ENCODE measurements at regions not wholly inside any gene's neighbourhood (a gene's known extent, or its start where the extent isn't known, plus 50 kb on each side); places are given as distances from the start of the nearest gene placed in this dataset.

DNA sequence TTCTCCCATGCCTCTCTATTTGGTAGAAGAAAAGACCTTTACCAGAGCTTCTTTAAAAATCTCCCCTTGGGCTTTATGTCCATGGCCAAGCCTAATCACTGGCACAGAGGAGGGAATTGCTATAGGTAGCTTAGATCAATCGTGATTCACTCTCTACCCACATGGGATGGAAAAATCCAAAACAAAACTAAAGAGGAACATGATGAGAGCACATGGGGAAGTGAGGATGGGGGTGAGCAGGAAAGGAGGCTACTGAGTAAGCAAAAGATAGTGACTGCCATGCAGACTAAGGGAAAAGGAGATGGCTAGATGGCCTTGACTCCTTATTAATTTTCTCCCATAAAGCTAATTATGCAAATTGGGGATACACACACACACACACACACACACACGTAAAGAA, 201.2 kb downstream of the HS3ST3A1 start:
- ChIA-PET CTCF (interaction anchor here (0.6 to 0.9 kb wide), 2 partner anchors 8 to 62 kb away, joined by 3 read pairs; no protein-coding TSS in a partner anchor), POLR2A (no interaction called here)
- no peak overlapping the region for H3K4me3 Mint-ChIP-seq (ENCODE audit: unreplicated experiment)

DNA sequence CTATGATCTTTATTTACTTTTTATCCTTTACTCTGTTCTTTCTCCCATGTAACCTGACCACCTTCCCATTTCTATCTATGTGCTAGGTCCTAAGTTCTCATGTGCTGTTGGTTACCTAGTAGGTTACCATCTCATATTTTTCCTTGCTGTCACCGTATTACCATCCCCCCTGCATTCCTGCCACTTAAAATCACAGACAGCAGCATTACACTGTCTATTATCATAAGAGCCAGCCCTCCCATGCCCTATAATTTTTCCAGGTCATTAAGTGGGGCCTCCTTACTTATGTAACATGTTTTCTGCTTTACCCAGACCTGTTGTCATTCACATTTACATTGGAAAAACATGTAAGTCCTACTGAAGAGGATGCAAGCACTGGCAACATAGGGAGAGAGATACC, 202.9 kb downstream of the HS3ST3A1 start:
- H3K27me3 Mint-ChIP-seq (ENCODE audit: insufficient read depth, unreplicated experiment), result no peaks in the 10 kb centered on the region
- H3K27ac Mint-ChIP-seq (ENCODE audit: low read depth, unreplicated experiment), result no peak overlapping the region
- H3K4me1 Mint-ChIP-seq (ENCODE audit: insufficient read depth, unreplicated experiment), result peaks cover 26% of the 10 kb centered on the region
- no peak overlapping the region for H3K4me3 Mint-ChIP-seq (ENCODE audit: unreplicated experiment)
- no peaks in the 10 kb centered on the region for H3K9me3 Mint-ChIP-seq (ENCODE audit: unreplicated experiment)
- POLR2A ChIA-PET, result no interaction called here
- H3K36me3 Mint-ChIP-seq (ENCODE audit: insufficient read depth, unreplicated experiment), result peaks cover 16% of the 10 kb centered on the region
- TF ChIP-seq, protein P1, sequence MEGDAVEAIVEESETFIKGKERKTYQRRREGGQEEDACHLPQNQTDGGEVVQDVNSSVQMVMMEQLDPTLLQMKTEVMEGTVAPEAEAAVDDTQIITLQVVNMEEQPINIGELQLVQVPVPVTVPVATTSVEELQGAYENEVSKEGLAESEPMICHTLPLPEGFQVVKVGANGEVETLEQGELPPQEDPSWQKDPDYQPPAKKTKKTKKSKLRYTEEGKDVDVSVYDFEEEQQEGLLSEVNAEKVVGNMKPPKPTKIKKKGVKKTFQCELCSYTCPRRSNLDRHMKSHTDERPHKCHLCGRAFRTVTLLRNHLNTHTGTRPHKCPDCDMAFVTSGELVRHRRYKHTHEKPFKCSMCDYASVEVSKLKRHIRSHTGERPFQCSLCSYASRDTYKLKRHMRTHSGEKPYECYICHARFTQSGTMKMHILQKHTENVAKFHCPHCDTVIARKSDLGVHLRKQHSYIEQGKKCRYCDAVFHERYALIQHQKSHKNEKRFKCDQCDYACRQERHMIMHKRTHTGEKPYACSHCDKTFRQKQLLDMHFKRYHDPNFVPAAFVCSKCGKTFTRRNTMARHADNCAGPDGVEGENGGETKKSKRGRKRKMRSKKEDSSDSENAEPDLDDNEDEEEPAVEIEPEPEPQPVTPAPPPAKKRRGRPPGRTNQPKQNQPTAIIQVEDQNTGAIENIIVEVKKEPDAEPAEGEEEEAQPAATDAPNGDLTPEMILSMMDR (IDR thresholded peaks at IDR 0.05; ENCODE audit: unreplicated experiment), result no peak
- CTCF ChIA-PET, result interaction anchor here (1.0 kb wide), 1 partner anchor 19 kb away, joined by 3 read pairs; no protein-coding TSS in a partner anchor
- DNase-seq (ENCODE audit: unreplicated experiment), result no peak
- no TSS peak for BruUV-seq (replicated peaks)
- intact Hi-C loops (cut with micrococcal nuclease), result loop anchor here (10.0 kb wide), 1 partner anchor 146 kb away; no protein-coding TSS in a partner anchor

More for the DNA sequence above, 201.2 kb downstream of the HS3ST3A1 start:
- DNase-seq (ENCODE audit: unreplicated experiment), result no peak
- H3K27me3 Mint-ChIP-seq (ENCODE audit: insufficient read depth, unreplicated experiment), result no peaks in the 10 kb centered on the region
- BruUV-seq (replicated peaks), result no TSS peak
- TF ChIP-seq, protein P1 (IDR thresholded peaks at IDR 0.05; ENCODE audit: unreplicated experiment), result no peak
- peaks cover 11% of the 10 kb centered on the region for H3K4me1 Mint-ChIP-seq (ENCODE audit: insufficient read depth, unreplicated experiment)
- H3K9me3 Mint-ChIP-seq (ENCODE audit: unreplicated experiment), result no peaks in the 10 kb centered on the region
- peaks cover 15% of the 10 kb centered on the region for H3K36me3 Mint-ChIP-seq (ENCODE audit: insufficient read depth, unreplicated experiment)
- intact Hi-C loops (cut with micrococcal nuclease), result no loop called here
- H3K27ac Mint-ChIP-seq (ENCODE audit: low read depth, unreplicated experiment), result no peak overlapping the region

DNA sequence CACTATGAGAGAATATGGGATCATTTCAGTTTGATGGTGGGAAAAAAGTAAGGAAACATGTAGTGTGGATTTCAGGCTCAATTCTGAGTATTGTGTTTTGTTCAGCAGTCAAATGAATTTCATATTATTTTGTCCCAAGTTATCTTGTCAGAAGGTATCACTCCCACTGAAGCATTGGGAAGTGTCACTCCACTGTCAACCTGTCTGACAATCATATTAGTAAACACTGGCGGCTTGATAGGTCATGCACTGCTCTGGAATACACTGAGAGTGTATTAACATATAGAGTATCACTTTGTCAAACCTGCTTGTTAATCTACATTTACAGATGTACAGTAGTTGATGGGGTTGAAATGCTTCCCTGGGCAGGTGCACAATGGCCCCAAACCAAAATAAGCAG, 203.6 kb downstream of the HS3ST3A1 start:
- Mint-ChIP-seq H3K36me3 (ENCODE audit: insufficient read depth, unreplicated experiment) (peaks cover 16% of the 10 kb centered on the region), H3K4me1 (ENCODE audit: insufficient read depth, unreplicated experiment) (peaks cover 27% of the 10 kb centered on the region), H3K4me3 (ENCODE audit: unreplicated experiment) (no peak overlapping the region), H3K9me3 (ENCODE audit: unreplicated experiment) (no peaks in the 10 kb centered on the region), H3K27me3 (ENCODE audit: insufficient read depth, unreplicated experiment) (no peaks in the 10 kb centered on the region), H3K27ac (ENCODE audit: low read depth, unreplicated experiment) (no peak overlapping the region)
- CTCF ChIA-PET, result no interaction called here
- POLR2A ChIA-PET, result interaction anchor here (0.7 to 1.1 kb wide), 3 partner anchors 11 to 38 kb away, joined by 3 to 6 read pairs (median 3); no protein-coding TSS in a partner anchor
- BruUV-seq (replicated peaks), result no TSS peak
- DNase-seq (ENCODE audit: unreplicated experiment), result no peak
- intact Hi-C loops (cut with micrococcal nuclease), result loop anchor here (10.0 kb wide), 1 partner anchor 147 kb away; no protein-coding TSS in a partner anchor
- TF ChIP-seq, protein P1 (IDR thresholded peaks at IDR 0.05; ENCODE audit: unreplicated experiment), result no peak

DNA sequence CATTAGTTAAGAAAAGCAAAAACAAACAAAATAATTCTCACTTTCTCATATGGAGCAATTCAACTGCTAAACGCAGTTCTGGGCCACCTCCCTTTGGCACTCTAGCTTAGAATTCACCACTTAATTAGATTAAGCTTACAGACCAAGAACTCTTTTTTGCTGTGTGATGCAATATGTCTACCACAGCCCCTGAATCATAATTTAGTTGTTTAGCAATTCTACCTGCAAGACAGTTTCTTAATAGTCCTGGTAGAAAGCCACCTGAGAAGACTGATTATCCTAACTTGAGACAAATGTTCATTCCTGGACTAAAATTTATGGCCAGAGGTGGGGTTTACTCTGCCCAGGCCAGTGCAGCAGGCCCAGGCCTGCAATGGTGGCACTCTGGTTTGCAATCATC, 205.9 kb downstream of the HS3ST3A1 start:
- POLR2A ChIA-PET, result interaction anchor here (0.6 to 3.5 kb wide), 23 partner anchors 10 to 905 kb away, joined by 3 to 34 read pairs (median 4); partner anchors contain the start of genes ELAC2 and HS3ST3B1
- intact Hi-C loops (cut with micrococcal nuclease), result loop anchor here (2.0 to 10.0 kb wide), 2 partner anchors 49 to 149 kb away; no protein-coding TSS in a partner anchor
- peak; percentile 88 for DNase-seq (ENCODE audit: unreplicated experiment)
- Mint-ChIP-seq H3K4me1 (ENCODE audit: insufficient read depth, unreplicated experiment) (peaks cover 27% of the 10 kb centered on the region), H3K27me3 (ENCODE audit: insufficient read depth, unreplicated experiment) (no peaks in the 10 kb centered on the region), H3K9me3 (ENCODE audit: unreplicated experiment) (no peaks in the 10 kb centered on the region), H3K27ac (ENCODE audit: low read depth, unreplicated experiment) (peak overlapping the region; percentile 65), H3K36me3 (ENCODE audit: insufficient read depth, unreplicated experiment) (peaks cover 22% of the 10 kb centered on the region), H3K4me3 (ENCODE audit: unreplicated experiment) (peak overlapping the region; percentile 40)
- no TSS peak for BruUV-seq (replicated peaks)
- CTCF ChIA-PET, result interaction anchor here (0.6 to 1.6 kb wide), 4 partner anchors 20 to 1412 kb away, joined by 3 to 4 read pairs (median 4); no protein-coding TSS in a partner anchor
- TF ChIP-seq, protein P1 (IDR thresholded peaks at IDR 0.05; ENCODE audit: unreplicated experiment), result no peak
